Mesothelial cell of epicardium (in vitro differentiated cells): ENCODE measurements at regions not wholly inside any gene's neighbourhood (a gene's known extent, or its start where the extent isn't known, plus 50 kb on each side); places are given as distances from the start of the nearest gene placed in this dataset.

Experiments
- DNase-seq, 2 experiments: peaks; one replicate each; pipeline ENCODE4 v3.0.0; 2021; ENCODE audit warnings: low spot score in 2 of 2; ENCODE audit not compliant: unreplicated experiment in 2 of 2
- H3K27ac Mint-ChIP-seq: 2 replicates; pipeline ENCODE4 v1.8.0; 2021; ENCODE audit warnings: mixed read lengths
- H3K27me3 Mint-ChIP-seq: 2 replicates; pipeline ENCODE4 v1.8.0; 2021; ENCODE audit warnings: low read depth, mixed read lengths
- H3K36me3 Mint-ChIP-seq: 2 replicates; pipeline ENCODE4 v1.8.0; 2021; ENCODE audit warnings: mixed read lengths
- H3K4me1 Mint-ChIP-seq: 2 replicates; pipeline ENCODE4 v1.8.0; 2021; ENCODE audit warnings: mixed read lengths
- H3K4me3 Mint-ChIP-seq: 2 replicates; pipeline ENCODE4 v1.8.0; 2021; ENCODE audit warnings: mild to moderate bottlenecking, moderate library complexity, mixed read lengths
- H3K9me3 Mint-ChIP-seq: 2 replicates; pipeline ENCODE4 v1.8.0; 2021; ENCODE audit warnings: mixed read lengths
- TF ChIP-seq, protein P1 (sequence below): fragments of 200-600 bp; sonication (generic); IDR thresholded peaks from one replicate; pipeline ENCODE4 v1.5.0; 2021; ENCODE audit warnings: antibody characterized with exemption; ENCODE audit not compliant: unreplicated experiment

DNA sequence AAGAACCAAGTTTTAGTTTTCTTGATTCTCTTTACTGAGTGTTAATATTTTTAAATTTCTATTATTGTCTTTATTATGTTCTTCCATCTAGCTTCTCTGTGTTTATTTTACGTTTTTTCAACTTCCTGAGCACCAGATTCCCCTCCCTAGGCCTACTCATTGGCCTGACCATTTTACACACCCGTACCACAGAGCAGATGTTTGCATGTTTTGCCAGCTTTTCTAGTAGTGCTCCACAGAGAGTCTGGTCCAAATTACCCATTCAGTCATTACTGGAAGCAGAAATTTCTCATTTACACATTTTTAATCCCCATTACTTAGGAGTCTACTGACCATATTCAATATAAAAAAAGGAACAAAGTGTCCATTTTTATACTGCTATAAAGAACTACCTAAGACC lies 66.9 kb downstream of the ING1 start:
- TF ChIP-seq, protein P1, sequence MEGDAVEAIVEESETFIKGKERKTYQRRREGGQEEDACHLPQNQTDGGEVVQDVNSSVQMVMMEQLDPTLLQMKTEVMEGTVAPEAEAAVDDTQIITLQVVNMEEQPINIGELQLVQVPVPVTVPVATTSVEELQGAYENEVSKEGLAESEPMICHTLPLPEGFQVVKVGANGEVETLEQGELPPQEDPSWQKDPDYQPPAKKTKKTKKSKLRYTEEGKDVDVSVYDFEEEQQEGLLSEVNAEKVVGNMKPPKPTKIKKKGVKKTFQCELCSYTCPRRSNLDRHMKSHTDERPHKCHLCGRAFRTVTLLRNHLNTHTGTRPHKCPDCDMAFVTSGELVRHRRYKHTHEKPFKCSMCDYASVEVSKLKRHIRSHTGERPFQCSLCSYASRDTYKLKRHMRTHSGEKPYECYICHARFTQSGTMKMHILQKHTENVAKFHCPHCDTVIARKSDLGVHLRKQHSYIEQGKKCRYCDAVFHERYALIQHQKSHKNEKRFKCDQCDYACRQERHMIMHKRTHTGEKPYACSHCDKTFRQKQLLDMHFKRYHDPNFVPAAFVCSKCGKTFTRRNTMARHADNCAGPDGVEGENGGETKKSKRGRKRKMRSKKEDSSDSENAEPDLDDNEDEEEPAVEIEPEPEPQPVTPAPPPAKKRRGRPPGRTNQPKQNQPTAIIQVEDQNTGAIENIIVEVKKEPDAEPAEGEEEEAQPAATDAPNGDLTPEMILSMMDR: no peak
- peaks cover 6% of the 10 kb centered on the region for H3K27me3 Mint-ChIP-seq
- no peaks in the 10 kb centered on the region for H3K36me3 Mint-ChIP-seq
- H3K9me3 Mint-ChIP-seq: peaks cover 25% of the 10 kb centered on the region
- no peak overlapping the region for H3K4me3 Mint-ChIP-seq
- H3K4me1 Mint-ChIP-seq: peaks cover under 1% of the 10 kb centered on the region
- no peak overlapping the region for H3K27ac Mint-ChIP-seq
- DNase-seq: no peak

DNA sequence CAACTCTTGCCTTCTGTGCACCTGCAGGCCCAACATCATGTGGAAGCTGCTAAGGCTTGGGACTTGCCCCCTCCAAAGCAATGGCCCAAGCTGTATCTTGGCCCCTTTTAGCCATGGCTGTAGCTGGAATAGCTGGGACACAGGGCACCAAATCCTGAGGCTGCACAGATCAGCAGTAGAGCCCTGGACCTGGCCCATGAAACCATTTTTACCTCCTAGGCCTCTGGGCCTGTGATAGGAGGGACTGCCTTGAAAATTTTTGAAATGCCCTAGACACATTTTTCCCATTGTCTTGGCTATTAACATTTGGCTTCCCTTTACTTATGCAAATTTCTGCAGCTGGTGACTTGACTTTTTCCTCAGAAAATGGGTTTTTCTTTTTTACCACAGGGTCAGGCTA lies 68.7 kb downstream of the ING1 start:
- Mint-ChIP-seq H3K27me3 (peaks cover 20% of the 10 kb centered on the region), H3K36me3 (no peaks in the 10 kb centered on the region), H3K4me3 (no peak overlapping the region), H3K9me3 (peaks cover 25% of the 10 kb centered on the region), H3K27ac (no peak overlapping the region), H3K4me1 (no peaks in the 10 kb centered on the region)
- TF ChIP-seq, protein P1: no peak
- no peak for DNase-seq

DNA sequence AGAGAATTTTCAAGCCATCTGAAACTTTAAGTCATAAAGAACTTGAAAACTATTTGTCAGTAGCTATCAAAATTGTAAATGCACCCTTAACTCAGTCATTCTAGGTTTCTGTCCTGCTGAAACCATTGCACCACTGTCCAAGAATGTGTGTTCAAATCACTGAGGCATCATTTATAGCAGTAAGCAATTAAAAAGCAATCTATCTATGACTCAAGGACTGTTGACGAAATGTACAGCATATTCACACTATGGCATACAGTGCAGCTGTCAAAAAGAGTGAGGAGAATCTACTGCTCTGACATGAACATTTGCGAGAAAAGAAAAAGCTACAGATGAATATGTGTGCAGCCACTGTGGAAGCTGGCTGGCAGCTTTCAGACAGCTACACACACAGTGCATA lies 71.2 kb downstream of the ING1 start:
- no peak overlapping the region for H3K27ac Mint-ChIP-seq
- H3K4me1 Mint-ChIP-seq: no peaks in the 10 kb centered on the region
- no peak for DNase-seq
- TF ChIP-seq, protein P1: no peak
- H3K36me3 Mint-ChIP-seq: no peaks in the 10 kb centered on the region
- H3K4me3 Mint-ChIP-seq: no peak overlapping the region
- peaks cover 20% of the 10 kb centered on the region for H3K27me3 Mint-ChIP-seq
- peaks cover 30% of the 10 kb centered on the region for H3K9me3 Mint-ChIP-seq

DNA sequence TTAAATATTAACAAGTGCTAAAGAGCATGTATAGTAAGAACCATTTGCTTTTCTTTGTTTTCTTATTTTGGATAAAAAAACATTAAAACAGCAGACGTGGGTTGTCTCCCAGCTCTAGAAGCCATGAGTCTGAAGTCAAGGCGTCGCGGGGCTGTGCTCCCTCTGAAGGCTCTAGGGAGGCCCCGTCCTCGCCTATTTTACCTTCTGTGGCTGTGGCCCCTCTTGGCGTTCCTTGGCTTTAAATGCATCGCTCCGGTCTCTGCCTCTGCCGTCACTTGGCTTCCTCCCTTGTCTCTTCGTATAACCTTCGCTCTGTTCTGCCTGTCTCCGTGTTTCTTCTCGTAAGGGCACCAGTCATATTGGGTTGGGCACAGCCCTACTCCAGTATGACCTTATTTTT lies 75.3 kb downstream of the ING1 start:
- H3K36me3 Mint-ChIP-seq: no peaks in the 10 kb centered on the region
- no peak overlapping the region for H3K27ac Mint-ChIP-seq
- no peaks in the 10 kb centered on the region for H3K4me1 Mint-ChIP-seq
- TF ChIP-seq, protein P1: no peak
- H3K27me3 Mint-ChIP-seq: peaks cover 20% of the 10 kb centered on the region
- peaks cover 30% of the 10 kb centered on the region for H3K9me3 Mint-ChIP-seq
- no peak overlapping the region for H3K4me3 Mint-ChIP-seq
- DNase-seq: no peak

DNA sequence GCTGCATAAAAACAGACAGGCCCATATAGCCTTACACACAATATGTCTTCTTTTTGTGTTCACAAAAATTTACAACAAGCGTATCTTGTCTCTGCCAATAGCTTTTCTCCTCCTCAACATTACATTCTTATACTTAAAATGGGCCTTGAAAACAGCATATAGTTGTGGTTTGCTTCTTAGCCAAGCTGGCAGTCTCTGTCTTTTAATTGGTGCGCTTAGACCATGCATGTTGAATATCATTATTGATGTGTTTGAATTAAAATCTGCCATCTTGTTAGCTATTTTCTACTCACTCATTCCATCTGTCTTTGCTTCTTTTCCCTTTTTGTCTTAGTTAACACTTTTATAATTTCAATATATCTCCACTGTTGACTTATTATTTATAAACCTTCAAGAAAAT lies 76.4 kb downstream of the ING1 start:
- Mint-ChIP-seq H3K4me3 (no peak overlapping the region), H3K36me3 (no peaks in the 10 kb centered on the region), H3K9me3 (peaks cover 30% of the 10 kb centered on the region), H3K4me1 (no peaks in the 10 kb centered on the region), H3K27ac (no peak overlapping the region), H3K27me3 (peaks cover 22% of the 10 kb centered on the region)
- TF ChIP-seq, protein P1: no peak
- DNase-seq: no peak

DNA sequence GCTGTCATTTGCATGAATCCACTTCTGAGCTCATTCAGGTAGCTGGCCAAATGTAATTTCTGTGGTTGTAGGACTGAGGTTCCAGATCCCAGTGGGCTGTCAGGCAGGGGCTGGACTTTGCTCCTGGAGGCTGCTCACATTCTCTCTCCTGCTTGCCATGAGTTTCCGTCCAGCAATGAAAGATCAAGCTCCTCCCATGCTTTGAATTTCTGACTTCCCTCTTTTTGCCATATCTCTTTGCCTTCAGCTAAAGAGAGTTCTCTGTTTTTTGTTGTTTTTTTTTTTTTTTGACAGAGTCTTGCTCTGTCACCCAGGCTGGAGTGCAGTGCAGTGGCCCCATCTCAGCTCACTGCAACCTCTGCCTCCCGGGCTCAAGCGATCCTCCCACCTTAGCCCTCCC lies 76.9 kb downstream of the ING1 start:
- Mint-ChIP-seq H3K4me3 (no peak overlapping the region), H3K27me3 (peaks cover 18% of the 10 kb centered on the region), H3K36me3 (no peaks in the 10 kb centered on the region), H3K27ac (no peak overlapping the region), H3K9me3 (peaks cover 30% of the 10 kb centered on the region), H3K4me1 (no peaks in the 10 kb centered on the region)
- TF ChIP-seq, protein P1: no peak
- DNase-seq: no peak
